ENCODE measurements at regions not wholly inside any gene's neighbourhood (a gene's known extent, or its start where the extent isn't known, plus 50 kb on each side); places are given as distances from the start of the nearest gene placed in this dataset.

- H3K36me3 ChIP-seq (ENCODE audit: control insufficient read depth in 1 of 2, insufficient read depth in 2 of 2, low read length in 1 of 2): no peaks in the 10 kb centered on the region
- H3K27ac ChIP-seq (ENCODE audit: low read depth in 1 of 2, low read length in 2 of 2): no peak overlapping the region
- no peak overlapping the region for H3K4me3 ChIP-seq (ENCODE audit: low read length in 2 of 2)
- 35 to 38% methylated on average over 4 of the region's 4 CpGs for WGBS, 2 donors
- intact Hi-C loops (cut with DNase I): no loop called here
- no peaks in the 10 kb centered on the region for H3K9me3 ChIP-seq (ENCODE audit: control insufficient read depth, low read length)
- no peaks in the 10 kb centered on the region for H3K27me3 ChIP-seq (ENCODE audit: control insufficient read depth in 1 of 2, insufficient read depth in 2 of 2, low read length in 1 of 2)
- DNase-seq (no peak), ATAC-seq (ENCODE audit: low FRiP score) (no peak)
- no peaks in the 10 kb centered on the region for H3K4me1 ChIP-seq (ENCODE audit: control insufficient read depth in 1 of 2, insufficient read depth in 2 of 2, low read length in 2 of 2)
Observed at GRCh38 chr7:125020801-125021200, 91.2 kb upstream of the POT1 start.

GRCh38 chr7:125010540-125010939 lies 80.9 kb upstream of the POT1 start:
- DNase-seq (no peak), ATAC-seq (ENCODE audit: low FRiP score) (no peak)
- intact Hi-C loops (cut with DNase I): no loop called here
- no peaks in the 10 kb centered on the region for H3K36me3 ChIP-seq (ENCODE audit: control insufficient read depth in 1 of 2, insufficient read depth in 2 of 2, low read length in 1 of 2)
- 83% methylated on average over 1 of the region's 1 CpG for WGBS, 2 donors
- H3K27ac ChIP-seq (ENCODE audit: low read depth in 1 of 2, low read length in 2 of 2): no peak overlapping the region
- no peak overlapping the region for H3K4me3 ChIP-seq (ENCODE audit: low read length in 2 of 2)
- no peaks in the 10 kb centered on the region for H3K9me3 ChIP-seq (ENCODE audit: control insufficient read depth, low read length)
- no peaks in the 10 kb centered on the region for H3K4me1 ChIP-seq (ENCODE audit: control insufficient read depth in 1 of 2, insufficient read depth in 2 of 2, low read length in 2 of 2)
- no peaks in the 10 kb centered on the region for H3K27me3 ChIP-seq (ENCODE audit: control insufficient read depth in 1 of 2, insufficient read depth in 2 of 2, low read length in 1 of 2)

GRCh38 chr7:124996778-124997177 lies 67.2 kb upstream of the POT1 start:
- Histone ChIP-seq H3K4me1 (ENCODE audit: control insufficient read depth in 1 of 2, insufficient read depth in 2 of 2, low read length in 2 of 2) (no peaks in the 10 kb centered on the region), H3K27me3 (ENCODE audit: control insufficient read depth in 1 of 2, insufficient read depth in 2 of 2, low read length in 1 of 2) (no peaks in the 10 kb centered on the region), H3K9me3 (ENCODE audit: control insufficient read depth, low read length) (no peaks in the 10 kb centered on the region), H3K27ac (ENCODE audit: low read depth in 1 of 2, low read length in 2 of 2) (no peak overlapping the region), H3K36me3 (ENCODE audit: control insufficient read depth in 1 of 2, insufficient read depth in 2 of 2, low read length in 1 of 2) (no peaks in the 10 kb centered on the region), H3K4me3 (ENCODE audit: low read length in 2 of 2) (no peak overlapping the region)
- ATAC-seq (ENCODE audit: low FRiP score) (no peak), DNase-seq (no peak)
- intact Hi-C loops (cut with DNase I): loop anchor here in 1 of 2 donors (10.0 kb wide), 1 partner anchor 72 kb away; the partner anchor contains the start of gene POT1
- WGBS, 2 donors: 71 to 84% methylated on average over 4 of the region's 4 CpGs

- H3K4me1 ChIP-seq (ENCODE audit: control insufficient read depth in 1 of 2, insufficient read depth in 2 of 2, low read length in 2 of 2): peaks cover 0 to 3% of the 10 kb centered on the region in 2 donors
- intact Hi-C loops (cut with DNase I): loop anchor here in 1 of 2 donors (10.0 kb wide), 1 partner anchor 68 kb away; the partner anchor contains the start of gene POT1
- H3K27me3 ChIP-seq (ENCODE audit: control insufficient read depth in 1 of 2, insufficient read depth in 2 of 2, low read length in 1 of 2): no peaks in the 10 kb centered on the region
- no peak overlapping the region for H3K4me3 ChIP-seq (ENCODE audit: low read length in 2 of 2)
- no peaks in the 10 kb centered on the region for H3K9me3 ChIP-seq (ENCODE audit: control insufficient read depth, low read length)
- ATAC-seq (ENCODE audit: low FRiP score) (peak; percentile 73), DNase-seq (peak; percentile 58 to 77)
- no peaks in the 10 kb centered on the region for H3K36me3 ChIP-seq (ENCODE audit: control insufficient read depth in 1 of 2, insufficient read depth in 2 of 2, low read length in 1 of 2)
- WGBS, 2 donors: 30 to 39% methylated on average over 4 of the region's 4 CpGs
- H3K27ac ChIP-seq (ENCODE audit: low read depth in 1 of 2, low read length in 2 of 2): peak overlapping the region in 1 of 2 donors; percentile 68
Observed at GRCh38 chr7:124992851-124993562, 63.4 kb upstream of the POT1 start.

GRCh38 chr7:124989911-124990310 lies 60.3 kb upstream of the POT1 start:
- 42 to 91% methylated on average over 1 of the region's 1 CpG for WGBS, 2 donors
- no peak for ATAC-seq (ENCODE audit: low FRiP score)
- no peak overlapping the region for H3K4me3 ChIP-seq (ENCODE audit: low read length in 2 of 2)
- peaks cover 0 to 3% of the 10 kb centered on the region in 2 donors for H3K4me1 ChIP-seq (ENCODE audit: control insufficient read depth in 1 of 2, insufficient read depth in 2 of 2, low read length in 2 of 2)
- H3K36me3 ChIP-seq (ENCODE audit: control insufficient read depth in 1 of 2, insufficient read depth in 2 of 2, low read length in 1 of 2): no peaks in the 10 kb centered on the region
- intact Hi-C loops (cut with DNase I): loop anchor here in 1 of 2 donors (10.0 kb wide), 1 partner anchor 65 kb away; the partner anchor contains the start of gene POT1
- DNase-seq: no peak
- no peaks in the 10 kb centered on the region for H3K9me3 ChIP-seq (ENCODE audit: control insufficient read depth, low read length)
- no peak overlapping the region for H3K27ac ChIP-seq (ENCODE audit: low read depth in 1 of 2, low read length in 2 of 2)
- no peaks in the 10 kb centered on the region for H3K27me3 ChIP-seq (ENCODE audit: control insufficient read depth in 1 of 2, insufficient read depth in 2 of 2, low read length in 1 of 2)

All from aorta (tissue), 5 donors.